ENCODE measurements at regions not wholly inside any gene's neighbourhood (a gene's known extent, or its start where the extent isn't known, plus 50 kb on each side); places are given as distances from the start of the nearest gene placed in this dataset.

- no peak for TF ChIP-seq ZNF217 (IDR thresholded peaks at IDR 0.05)
- TF ChIP-seq CHD2 (IDR thresholded peaks at IDR 0.05; ENCODE audit: borderline replicate concordance, low read depth, low read length): no peak
- no peak for TF ChIP-seq FOXM1 (IDR thresholded peaks at IDR 0.05; ENCODE audit: low read depth, low read length)
- TF ChIP-seq, protein P1, sequence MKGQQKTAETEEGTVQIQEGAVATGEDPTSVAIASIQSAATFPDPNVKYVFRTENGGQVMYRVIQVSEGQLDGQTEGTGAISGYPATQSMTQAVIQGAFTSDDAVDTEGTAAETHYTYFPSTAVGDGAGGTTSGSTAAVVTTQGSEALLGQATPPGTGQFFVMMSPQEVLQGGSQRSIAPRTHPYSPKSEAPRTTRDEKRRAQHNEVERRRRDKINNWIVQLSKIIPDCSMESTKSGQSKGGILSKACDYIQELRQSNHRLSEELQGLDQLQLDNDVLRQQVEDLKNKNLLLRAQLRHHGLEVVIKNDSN (IDR thresholded peaks at IDR 0.05; ENCODE audit: borderline replicate concordance, extremely low read length, insufficient read depth, low read depth, low read length): no peak
- TF ChIP-seq MEF2B (IDR thresholded peaks at IDR 0.05; ENCODE audit: partially characterized antibody, poor library complexity, severe bottlenecking): no peak
Measured at GRCh38 chr3:197458906-197459470, 96.8 kb downstream of the BDH1 start (continued).

DNA sequence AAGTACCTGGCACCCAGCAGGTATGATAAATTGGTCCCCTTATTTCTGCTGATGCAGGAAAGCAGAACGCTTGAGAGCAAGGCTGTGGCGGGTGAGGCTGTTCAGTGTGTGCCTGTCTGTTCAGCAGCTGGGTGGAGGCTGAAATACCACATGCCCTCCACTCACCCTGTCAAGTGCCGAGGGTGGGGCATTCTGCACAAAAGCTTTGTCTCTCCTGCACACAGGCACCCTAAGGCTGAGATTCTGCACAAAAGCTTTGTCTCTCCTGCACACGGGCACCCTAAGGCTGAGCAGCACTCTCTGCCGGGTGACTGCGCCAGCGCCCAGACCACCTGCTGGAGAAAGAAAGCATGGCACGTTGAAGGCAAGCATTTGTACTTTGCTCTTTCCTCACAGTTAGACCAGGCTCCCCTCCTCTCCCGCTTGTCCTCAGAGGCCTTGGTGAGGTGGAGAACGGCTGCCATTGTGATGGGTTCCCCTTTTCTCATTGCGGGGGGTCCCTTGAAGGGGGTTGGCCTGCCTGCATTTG, 97.5 kb downstream of the BDH1 start:
- no peak for FAIRE-seq
- peak; percentile 46 for ATAC-seq
- WGBS (ENCODE audit: insufficient coverage, insufficient replicate concordance, low lambda C conversion rate, missing lambda C conversion rate): 54% methylated on average over 11 of the region's 11 CpGs

More for the DNA sequence above, 97.5 kb downstream of the BDH1 start:
- BruUV-seq (replicated peaks): no TSS peak
- no peak for DNase-seq (ENCODE audit: low read depth, low spot score)
- Histone ChIP-seq H3K9ac (ENCODE audit: control insufficient read depth, insufficient read depth, low read length) (no peak overlapping the region), H3K36me3 (ENCODE audit: control insufficient read depth in 2 of 2, insufficient read depth in 2 of 2, low read length in 1 of 2) (no peaks in the 10 kb centered on the region), H3K27me3 (replicated peaks in 1 of 2; ENCODE audit: control insufficient read depth in 2 of 2, insufficient read depth in 2 of 2, low read length in 1 of 2) (no peaks in the 10 kb centered on the region), H3K79me2 (ENCODE audit: control insufficient read depth, insufficient read depth, low read length) (no peaks in the 10 kb centered on the region), H4K20me1 (ENCODE audit: control insufficient read depth, insufficient read depth) (no peaks in the 10 kb centered on the region), H3K4me2 (ENCODE audit: control insufficient read depth, insufficient read depth) (no peak overlapping the region), H2AFZ (ENCODE audit: control insufficient read depth, low read depth, low read length) (no peak overlapping the region), H3K27ac (ENCODE audit: control insufficient read depth, insufficient read depth) (no peak overlapping the region), H3K9me3 (replicated peaks; ENCODE audit: control insufficient read depth, insufficient read depth, low read length) (no peaks in the 10 kb centered on the region; the same call in 2 of the 3 replicates), H3K4me3 (no peak overlapping the region), H3K4me1 (ENCODE audit: control insufficient read depth, insufficient read depth, low read length) (no peaks in the 10 kb centered on the region)
- intact Hi-C loops (cut with micrococcal nuclease; ENCODE audit: unreplicated experiment) (loop anchor here (5.0 to 10.0 kb wide), 2 partner anchors 163 to 201 kb away; partner anchors contain the start of gene DLG1), in situ Hi-C loops (cut with MboI) (no loop called here)
- ChIA-PET POLR2A (no interaction called here), SMC1A (ENCODE audit: uncharacterized antibody, unreplicated experiment) (interaction anchor here (0.7 to 0.8 kb wide), 2 partner anchors 9 to 221 kb away, joined by 3 read pairs; no protein-coding TSS in a partner anchor), CTCF (interaction anchor here (1.1 to 1.9 kb wide), 3 partner anchors 44 to 234 kb away, joined by 3 to 4 read pairs (median 3); no protein-coding TSS in a partner anchor), RAD21 (ENCODE audit: unreplicated experiment) (no interaction called here)
- TF ChIP-seq ZBTB33 (IDR thresholded peaks at IDR 0.05) (peak; percentile 92), WRNIP1 (IDR thresholded peaks at IDR 0.05; ENCODE audit: borderline replicate concordance, low read depth, low read length) (no peak)
- TF ChIP-seq, protein P2, sequence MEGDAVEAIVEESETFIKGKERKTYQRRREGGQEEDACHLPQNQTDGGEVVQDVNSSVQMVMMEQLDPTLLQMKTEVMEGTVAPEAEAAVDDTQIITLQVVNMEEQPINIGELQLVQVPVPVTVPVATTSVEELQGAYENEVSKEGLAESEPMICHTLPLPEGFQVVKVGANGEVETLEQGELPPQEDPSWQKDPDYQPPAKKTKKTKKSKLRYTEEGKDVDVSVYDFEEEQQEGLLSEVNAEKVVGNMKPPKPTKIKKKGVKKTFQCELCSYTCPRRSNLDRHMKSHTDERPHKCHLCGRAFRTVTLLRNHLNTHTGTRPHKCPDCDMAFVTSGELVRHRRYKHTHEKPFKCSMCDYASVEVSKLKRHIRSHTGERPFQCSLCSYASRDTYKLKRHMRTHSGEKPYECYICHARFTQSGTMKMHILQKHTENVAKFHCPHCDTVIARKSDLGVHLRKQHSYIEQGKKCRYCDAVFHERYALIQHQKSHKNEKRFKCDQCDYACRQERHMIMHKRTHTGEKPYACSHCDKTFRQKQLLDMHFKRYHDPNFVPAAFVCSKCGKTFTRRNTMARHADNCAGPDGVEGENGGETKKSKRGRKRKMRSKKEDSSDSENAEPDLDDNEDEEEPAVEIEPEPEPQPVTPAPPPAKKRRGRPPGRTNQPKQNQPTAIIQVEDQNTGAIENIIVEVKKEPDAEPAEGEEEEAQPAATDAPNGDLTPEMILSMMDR (IDR thresholded peaks at IDR 0.05 in 2 of 3, conservative IDR thresholded peaks at IDR 0.05 in 1 of 3; ENCODE audit: control insufficient read depth in 2 of 3, extremely low read depth in 1 of 3, insufficient read depth in 1 of 3, low read depth in 3 of 3, low read length in 3 of 3): peak in 2 of 3 experiments; percentile 16 to 17; a peak in 1 of 6 replicates

Measured in GM12878 (cell line).